ENCODE measurements at regions not wholly inside any gene's neighbourhood (a gene's known extent, or its start where the extent isn't known, plus 50 kb on each side); places are given as distances from the start of the nearest gene placed in this dataset.

- no peak for TF ChIP-seq CTCF (IDR thresholded peaks at IDR 0.05; ENCODE audit: low read length, missing control alignments)
- DNase-seq (ENCODE audit: low read depth) = peak; percentile 27
- no peak overlapping the region for H3K4me3 ChIP-seq (replicated peaks; ENCODE audit: low read depth, low read length)
These were observed 113.0 kb upstream of the PTPRG start for GRCh38 chr3:61448378-61448777.

DNA sequence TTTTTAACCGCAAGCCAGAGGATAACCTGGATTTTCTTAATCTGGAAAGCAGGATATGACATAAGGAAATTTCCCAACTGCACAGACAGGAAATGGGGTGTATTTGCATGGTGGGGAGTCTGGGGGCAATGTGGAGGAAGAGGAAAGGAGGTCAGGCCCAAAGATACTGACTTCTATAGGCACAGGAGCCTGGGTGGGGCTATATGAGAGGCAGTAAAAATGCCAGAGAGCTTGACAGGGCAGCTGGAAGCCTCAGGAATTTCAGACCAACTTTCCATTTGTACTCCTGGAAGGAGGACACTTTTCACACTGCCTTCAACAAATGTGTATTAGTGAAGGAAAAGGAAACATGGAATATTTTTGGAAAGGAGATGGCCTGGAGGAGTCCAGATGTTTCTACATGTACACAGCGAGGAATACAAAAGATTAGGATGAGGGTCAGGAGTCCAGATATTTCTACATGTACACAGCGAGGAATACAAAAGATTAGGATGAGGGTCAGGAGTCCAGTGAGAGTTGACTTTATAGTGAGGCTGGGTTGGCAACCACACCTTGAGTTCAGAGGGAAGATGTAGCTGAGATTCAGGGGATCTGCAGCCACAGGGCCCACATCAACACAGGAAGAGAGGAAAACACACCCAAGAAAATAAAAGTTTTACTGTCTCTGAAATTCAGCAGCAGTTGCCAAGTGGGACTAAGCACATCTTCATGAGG lies 111.9 kb upstream of the PTPRG start:
- TF ChIP-seq CTCF (IDR thresholded peaks at IDR 0.05; ENCODE audit: low read length, missing control alignments) = no peak

GRCh38 chr3:61450866-61451265 lies 110.5 kb upstream of the PTPRG start:
- no peak for TF ChIP-seq CTCF (IDR thresholded peaks at IDR 0.05; ENCODE audit: low read length, missing control alignments)
- no peak for DNase-seq (ENCODE audit: low read depth)
- H3K4me3 ChIP-seq (replicated peaks; ENCODE audit: low read depth, low read length) = no peak overlapping the region

More for the DNA sequence above, 111.9 kb upstream of the PTPRG start:
- no peak overlapping the region for H3K4me3 ChIP-seq (replicated peaks; ENCODE audit: low read depth, low read length)
- DNase-seq (ENCODE audit: low read depth) = no peak

DNA sequence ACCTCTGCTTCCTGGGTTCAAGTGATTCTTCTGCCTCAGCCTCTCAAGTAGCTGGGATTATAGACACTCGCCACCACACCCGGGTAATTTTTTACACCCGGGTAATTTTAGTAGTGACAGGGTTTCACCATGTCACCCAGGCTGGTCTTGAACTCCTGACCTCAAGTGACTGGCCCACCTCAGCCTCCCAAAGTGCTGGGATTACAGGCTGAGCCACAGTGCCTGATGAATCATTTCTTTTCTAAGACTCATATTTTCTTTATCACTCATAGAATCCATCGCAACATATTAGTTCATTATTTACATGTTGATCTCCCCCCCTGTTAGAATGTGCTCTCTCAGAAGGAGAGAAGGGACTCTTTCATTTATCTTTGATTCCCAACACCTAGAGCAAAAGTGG lies 109.5 kb upstream of the PTPRG start:
- H3K4me3 ChIP-seq (replicated peaks; ENCODE audit: low read depth, low read length) = no peak overlapping the region
- DNase-seq (ENCODE audit: low read depth) = no peak

DNA sequence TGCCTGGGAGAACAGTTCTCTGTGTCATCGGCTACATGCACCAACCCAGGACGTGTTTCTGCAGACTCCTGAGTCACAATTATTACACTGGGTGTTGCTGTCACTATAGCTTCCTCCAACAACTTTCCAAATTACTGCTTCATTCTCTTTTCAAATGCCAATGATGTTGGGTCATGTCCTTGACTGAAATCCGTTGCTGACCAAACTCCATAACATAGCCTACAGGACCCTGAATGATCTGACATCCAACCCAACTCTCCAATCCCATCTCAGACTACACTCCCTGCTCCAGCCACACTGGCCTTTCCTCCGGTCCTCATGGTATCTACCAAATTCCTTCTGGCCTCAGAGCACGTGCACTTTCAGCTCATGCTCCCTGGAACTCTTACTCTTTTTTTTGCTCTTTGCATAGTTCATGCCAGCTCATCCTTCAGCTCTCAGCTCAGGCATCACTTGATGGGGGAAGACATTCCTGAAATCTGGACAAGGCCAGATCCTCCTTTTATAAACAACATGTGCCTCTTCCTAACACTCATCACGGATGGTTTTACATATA lies 108.8 kb upstream of the PTPRG start:
- no peak overlapping the region for H3K4me3 ChIP-seq (replicated peaks; ENCODE audit: low read depth, low read length)
- DNase-seq (ENCODE audit: low read depth) = peak; percentile 16
- TF ChIP-seq CTCF (IDR thresholded peaks at IDR 0.05; ENCODE audit: low read length, missing control alignments) = no peak

More for the DNA sequence above, 109.5 kb upstream of the PTPRG start:
- TF ChIP-seq CTCF (IDR thresholded peaks at IDR 0.05; ENCODE audit: low read length, missing control alignments) = no peak

- peak; percentile 16 for DNase-seq (ENCODE audit: low read depth)
- H3K4me3 ChIP-seq (replicated peaks; ENCODE audit: low read depth, low read length) = no peak overlapping the region
- TF ChIP-seq CTCF (IDR thresholded peaks at IDR 0.05; ENCODE audit: low read length, missing control alignments) = no peak
These were observed 107.3 kb upstream of the PTPRG start for GRCh38 chr3:61454006-61454585.

Measured in fibroblast of pulmonary artery (primary cell).